ENCODE measurements at regions not wholly inside any gene's neighbourhood (a gene's known extent, or its start where the extent isn't known, plus 50 kb on each side); places are given as distances from the start of the nearest gene placed in this dataset.
A peak's percentile ranks its signal among the peaks of the same experiment; 100 is the strongest.

- ChIA-PET POLR2A (no interaction called here), RAD21 (ENCODE audit: low non-redundant PET in 1 of 2, low total read pairs in 2 of 2, uncharacterized antibody in 2 of 2, unreplicated experiment in 2 of 2) (no interaction called here), CTCF (no interaction called here)
- H3K27ac ChIP-seq (ENCODE audit: low read depth, low read length): no peak overlapping the region
- no peaks in the 10 kb centered on the region for H3K36me3 ChIP-seq (ENCODE audit: control insufficient read depth in 1 of 2, insufficient read depth in 2 of 2, low read length in 2 of 2)
- peaks cover 0 to 6% of the 10 kb centered on the region in 2 experiments; a peak in 1 of 4 replicates for H3K4me1 ChIP-seq (ENCODE audit: control insufficient read depth in 1 of 2, insufficient read depth in 2 of 2, low read length in 2 of 2)
- intact Hi-C loops (cut with micrococcal nuclease): no loop called here
- no peaks in the 10 kb centered on the region for H3K79me2 ChIP-seq (ENCODE audit: insufficient read depth, low read length)
- no peak overlapping the region for H3K9ac ChIP-seq (ENCODE audit: low read length)
- no TSS peak for BruUV-seq (replicated peaks)
- no peaks in the 10 kb centered on the region for H3K9me2 ChIP-seq (ENCODE audit: insufficient read depth)
- no peak for ATAC-seq
- no peaks in the 10 kb centered on the region for H4K20me1 ChIP-seq (ENCODE audit: insufficient read depth)
- H3K9me3 ChIP-seq (ENCODE audit: control insufficient read depth in 1 of 2, insufficient read depth in 1 of 2, low read depth in 1 of 2, low read length in 2 of 2): no peaks in the 10 kb centered on the region
- no peak for DNase-seq (ENCODE audit: low read depth, low spot score)
- H2AFZ ChIP-seq (ENCODE audit: low read depth, low read length, poor library complexity, severe bottlenecking): peak overlapping the region; percentile 5
- H3K27me3 ChIP-seq (ENCODE audit: insufficient read depth, low read length): no peaks in the 10 kb centered on the region
- TF ChIP-seq ELF1 (IDR thresholded peaks at IDR 0.05; ENCODE audit: borderline replicate concordance, low read depth) (no peak), ZNF274 (IDR thresholded peaks at IDR 0.05; ENCODE audit: low read depth, low read length) (no peak)
- H3K4me2 ChIP-seq (ENCODE audit: low read length): no peak overlapping the region
- no peak overlapping the region for H3K4me3 ChIP-seq (replicated peaks in 1 of 2; ENCODE audit: low read depth in 1 of 2, low read length in 2 of 2)
These were observed 140.3 kb downstream of the ZNF608 start for GRCh38 chr5:124606093-124606492.

- Histone ChIP-seq H3K9me2 (ENCODE audit: insufficient read depth) (no peaks in the 10 kb centered on the region), H3K9ac (ENCODE audit: low read length) (no peak overlapping the region), H2AFZ (ENCODE audit: low read depth, low read length, poor library complexity, severe bottlenecking) (peak overlapping the region; percentile 46), H3K9me3 (ENCODE audit: control insufficient read depth in 1 of 2, insufficient read depth in 1 of 2, low read depth in 1 of 2, low read length in 2 of 2) (no peaks in the 10 kb centered on the region), H3K27ac (ENCODE audit: low read depth, low read length) (no peak overlapping the region), H3K4me3 (replicated peaks in 1 of 2; ENCODE audit: low read depth in 1 of 2, low read length in 2 of 2) (no peak overlapping the region), H4K20me1 (ENCODE audit: insufficient read depth) (no peaks in the 10 kb centered on the region), H3K4me1 (ENCODE audit: control insufficient read depth in 1 of 2, insufficient read depth in 2 of 2, low read length in 2 of 2) (peaks cover 0 to 6% of the 10 kb centered on the region in 2 experiments; a peak in 1 of 4 replicates), H3K36me3 (ENCODE audit: control insufficient read depth in 1 of 2, insufficient read depth in 2 of 2, low read length in 2 of 2) (no peaks in the 10 kb centered on the region), H3K79me2 (ENCODE audit: insufficient read depth, low read length) (no peaks in the 10 kb centered on the region), H3K27me3 (ENCODE audit: insufficient read depth, low read length) (no peaks in the 10 kb centered on the region), H3K4me2 (ENCODE audit: low read length) (no peak overlapping the region)
- ChIA-PET POLR2A (no interaction called here), CTCF (no interaction called here), RAD21 (ENCODE audit: low non-redundant PET in 1 of 2, low total read pairs in 2 of 2, uncharacterized antibody in 2 of 2, unreplicated experiment in 2 of 2) (no interaction called here)
- intact Hi-C loops (cut with micrococcal nuclease): no loop called here
- no peak for ATAC-seq
- BruUV-seq (replicated peaks): no TSS peak
- TF ChIP-seq TCF7L2 (IDR thresholded peaks at IDR 0.05; ENCODE audit: borderline replicate concordance, extremely low read depth, insufficient read depth, insufficient read length): no peak
- TF ChIP-seq ZFX (IDR thresholded peaks at IDR 0.05): no peak
- TF ChIP-seq FOSL1 (IDR thresholded peaks at IDR 0.05; ENCODE audit: low read depth): no peak
- no peak for TF ChIP-seq CEBPB (IDR thresholded peaks at IDR 0.05; ENCODE audit: low read depth)
- no peak for DNase-seq (ENCODE audit: low read depth, low spot score)
These were observed 140.9 kb downstream of the ZNF608 start for GRCh38 chr5:124605541-124605940.

All from HCT116 (cell line).